ENCODE measurements at regions not wholly inside any gene's neighbourhood (a gene's known extent, or its start where the extent isn't known, plus 50 kb on each side); places are given as distances from the start of the nearest gene placed in this dataset.
A peak's percentile ranks its signal among the peaks of the same experiment; 100 is the strongest.

DNA sequence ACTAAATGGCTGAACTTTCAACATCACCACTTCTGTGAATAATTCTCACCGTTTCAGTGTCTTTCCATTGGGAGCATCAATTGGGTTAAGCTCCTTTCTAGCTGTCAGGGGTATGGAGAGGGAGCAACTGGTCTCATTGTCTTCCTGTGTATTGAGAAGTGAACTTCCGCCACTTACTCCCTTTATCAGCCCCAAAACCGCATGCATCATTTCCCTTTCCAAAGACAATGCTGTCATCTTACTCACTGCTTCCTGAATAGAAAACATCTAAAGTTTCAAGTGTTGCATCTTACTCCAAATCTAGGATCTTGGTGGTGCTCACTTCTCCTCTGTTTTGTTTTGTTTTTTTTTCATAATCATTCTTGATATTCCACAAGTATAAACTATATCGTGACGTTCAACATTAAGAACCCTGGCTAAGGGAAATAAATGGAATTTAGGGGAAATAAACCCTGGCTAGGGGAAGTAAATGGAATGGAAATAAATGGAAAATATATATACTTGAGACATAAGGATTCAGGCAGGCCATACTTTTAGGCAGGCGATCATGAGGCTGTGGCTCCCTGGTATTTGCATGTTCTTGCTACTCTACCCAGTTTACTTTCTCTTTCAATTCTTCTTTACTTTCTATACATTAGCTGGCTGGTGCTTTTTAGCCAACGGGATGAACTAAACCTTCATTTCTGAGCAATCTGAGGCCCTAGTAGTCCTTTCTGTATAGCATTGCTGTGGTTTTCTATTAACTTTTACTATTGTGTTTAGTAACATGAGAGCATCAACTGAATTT lies 371.9 kb downstream of the BMPER start:
- no peaks in the 10 kb centered on the region for H3K9me3 ChIP-seq (ENCODE audit: low read length)
- no peak for TF ChIP-seq EZH2phosphoT487 (IDR thresholded peaks at IDR 0.05; ENCODE audit: borderline replicate concordance, low read length)
- POLR2A ChIA-PET (ENCODE audit: unreplicated experiment): no interaction called here
- H3K79me2 ChIP-seq (ENCODE audit: low read length): no peaks in the 10 kb centered on the region
- DNase-seq: peak; percentile 12
- H3K9ac ChIP-seq (ENCODE audit: low read length): no peak overlapping the region
- no peaks in the 10 kb centered on the region for H3K9me2 ChIP-seq (replicated peaks; ENCODE audit: low read length)
- H2AFZ ChIP-seq (ENCODE audit: low read length): no peak overlapping the region
- CTCF ChIA-PET: no interaction called here
- no peak overlapping the region for H3K27ac ChIP-seq (ENCODE audit: low read length)
- no peaks in the 10 kb centered on the region for H4K20me1 ChIP-seq (ENCODE audit: low read length)
- no TSS peak for BruUV-seq (replicated peaks)
- intact Hi-C loops (cut with micrococcal nuclease): no loop called here
- H3F3A ChIP-seq (ENCODE audit: low read length, unreplicated experiment): no peaks in the 10 kb centered on the region
- H3K4me2 ChIP-seq (ENCODE audit: low read length): no peak overlapping the region
- no peaks in the 10 kb centered on the region for H3K36me3 ChIP-seq (ENCODE audit: low read depth, low read length)
- ATAC-seq: no peak
- H3K4me3 ChIP-seq (ENCODE audit: low read length): no peak overlapping the region
- peaks cover 7% of the 10 kb centered on the region; the same call in 1 of the 2 replicates for H3K4me1 ChIP-seq (ENCODE audit: insufficient read depth, low read length)
- no peaks in the 10 kb centered on the region; the same call in 1 of the 2 replicates for H3K27me3 ChIP-seq (ENCODE audit: low read length)

DNA sequence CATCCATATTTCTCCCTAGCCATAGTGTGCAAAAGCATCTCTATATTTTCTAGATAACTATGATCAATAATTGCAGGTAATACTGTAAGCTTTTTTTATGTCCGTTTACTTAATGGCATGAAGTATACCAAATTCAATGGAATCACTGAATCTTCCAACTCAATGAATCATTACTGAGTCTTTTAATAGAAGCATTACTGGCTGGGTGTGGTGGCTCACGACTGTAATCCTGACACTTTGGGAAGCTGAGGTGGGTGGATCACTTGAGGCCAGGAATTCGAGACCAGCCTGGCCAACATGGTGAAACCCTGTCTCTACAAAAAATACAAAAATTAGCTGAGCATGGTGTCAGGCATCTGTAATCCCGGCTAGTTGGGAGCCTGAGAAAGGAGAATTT lies 372.5 kb downstream of the BMPER start:
- Histone ChIP-seq H3F3A (ENCODE audit: low read length, unreplicated experiment) (no peaks in the 10 kb centered on the region), H3K9me2 (replicated peaks; ENCODE audit: low read length) (no peaks in the 10 kb centered on the region), H3K4me3 (ENCODE audit: low read length) (no peak overlapping the region), H4K20me1 (ENCODE audit: low read length) (no peaks in the 10 kb centered on the region), H3K36me3 (ENCODE audit: low read depth, low read length) (no peaks in the 10 kb centered on the region), H3K9me3 (ENCODE audit: low read length) (no peaks in the 10 kb centered on the region), H2AFZ (ENCODE audit: low read length) (no peak overlapping the region), H3K4me2 (ENCODE audit: low read length) (no peak overlapping the region), H3K4me1 (ENCODE audit: insufficient read depth, low read length) (peaks cover 7% of the 10 kb centered on the region; the same call in 1 of the 2 replicates), H3K79me2 (ENCODE audit: low read length) (no peaks in the 10 kb centered on the region), H3K27ac (ENCODE audit: low read length) (no peak overlapping the region), H3K9ac (ENCODE audit: low read length) (no peak overlapping the region), H3K27me3 (ENCODE audit: low read length) (no peaks in the 10 kb centered on the region; the same call in 1 of the 2 replicates)
- TF ChIP-seq EZH2 (IDR thresholded peaks at IDR 0.05; ENCODE audit: low read length, unreplicated experiment): no peak
- TF ChIP-seq, protein P1, sequence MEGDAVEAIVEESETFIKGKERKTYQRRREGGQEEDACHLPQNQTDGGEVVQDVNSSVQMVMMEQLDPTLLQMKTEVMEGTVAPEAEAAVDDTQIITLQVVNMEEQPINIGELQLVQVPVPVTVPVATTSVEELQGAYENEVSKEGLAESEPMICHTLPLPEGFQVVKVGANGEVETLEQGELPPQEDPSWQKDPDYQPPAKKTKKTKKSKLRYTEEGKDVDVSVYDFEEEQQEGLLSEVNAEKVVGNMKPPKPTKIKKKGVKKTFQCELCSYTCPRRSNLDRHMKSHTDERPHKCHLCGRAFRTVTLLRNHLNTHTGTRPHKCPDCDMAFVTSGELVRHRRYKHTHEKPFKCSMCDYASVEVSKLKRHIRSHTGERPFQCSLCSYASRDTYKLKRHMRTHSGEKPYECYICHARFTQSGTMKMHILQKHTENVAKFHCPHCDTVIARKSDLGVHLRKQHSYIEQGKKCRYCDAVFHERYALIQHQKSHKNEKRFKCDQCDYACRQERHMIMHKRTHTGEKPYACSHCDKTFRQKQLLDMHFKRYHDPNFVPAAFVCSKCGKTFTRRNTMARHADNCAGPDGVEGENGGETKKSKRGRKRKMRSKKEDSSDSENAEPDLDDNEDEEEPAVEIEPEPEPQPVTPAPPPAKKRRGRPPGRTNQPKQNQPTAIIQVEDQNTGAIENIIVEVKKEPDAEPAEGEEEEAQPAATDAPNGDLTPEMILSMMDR (conservative IDR thresholded peaks at IDR 0.05; ENCODE audit: low read depth, low read length): no peak
- TF ChIP-seq EZH2phosphoT487 (IDR thresholded peaks at IDR 0.05; ENCODE audit: borderline replicate concordance, low read length): no peak
- intact Hi-C loops (cut with micrococcal nuclease): no loop called here
- BruUV-seq (replicated peaks): no TSS peak
- CTCF ChIA-PET: no interaction called here
- no peak for DNase-seq
- POLR2A ChIA-PET (ENCODE audit: unreplicated experiment): no interaction called here
- no peak for ATAC-seq

DNA sequence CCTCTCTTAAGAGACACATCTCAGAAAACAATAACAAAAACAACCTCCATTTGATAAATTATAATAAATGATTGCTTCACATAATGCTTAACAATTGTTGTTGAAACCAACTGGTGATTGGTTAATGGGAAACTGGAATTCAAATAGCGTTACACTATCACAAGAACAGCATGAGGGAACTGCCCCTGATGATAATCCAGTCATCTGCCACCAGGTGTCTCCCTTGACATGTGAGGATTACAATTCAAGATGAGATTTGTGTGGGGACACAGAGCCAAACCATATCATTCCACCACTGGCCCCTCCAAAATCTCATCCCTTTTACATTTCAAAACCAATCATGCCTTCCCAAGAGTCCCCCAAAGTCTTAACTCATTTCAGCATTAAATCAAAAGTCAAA lies 375.9 kb downstream of the BMPER start:
- no peak overlapping the region for H3K4me2 ChIP-seq (ENCODE audit: low read length)
- no peaks in the 10 kb centered on the region for H3F3A ChIP-seq (ENCODE audit: low read length, unreplicated experiment)
- intact Hi-C loops (cut with micrococcal nuclease): no loop called here
- H3K9me2 ChIP-seq (replicated peaks; ENCODE audit: low read length): no peaks in the 10 kb centered on the region
- ATAC-seq: no peak
- no peaks in the 10 kb centered on the region for H3K9me3 ChIP-seq (ENCODE audit: low read length)
- H4K20me1 ChIP-seq (ENCODE audit: low read length): no peaks in the 10 kb centered on the region
- no peak overlapping the region for H3K4me3 ChIP-seq (ENCODE audit: low read length)
- no peaks in the 10 kb centered on the region for H3K79me2 ChIP-seq (ENCODE audit: low read length)
- no peak overlapping the region for H3K9ac ChIP-seq (ENCODE audit: low read length)
- BruUV-seq (replicated peaks): no TSS peak
- no peak for TF ChIP-seq EZH2 (IDR thresholded peaks at IDR 0.05; ENCODE audit: low read length, unreplicated experiment)
- H3K4me1 ChIP-seq (ENCODE audit: insufficient read depth, low read length): peaks cover 7% of the 10 kb centered on the region; the same call in 1 of the 2 replicates
- H2AFZ ChIP-seq (ENCODE audit: low read length): no peak overlapping the region
- no peaks in the 10 kb centered on the region; the same call in 1 of the 2 replicates for H3K27me3 ChIP-seq (ENCODE audit: low read length)
- no peaks in the 10 kb centered on the region for H3K36me3 ChIP-seq (ENCODE audit: low read depth, low read length)
- POLR2A ChIA-PET (ENCODE audit: unreplicated experiment): no interaction called here
- H3K27ac ChIP-seq (ENCODE audit: low read length): no peak overlapping the region
- DNase-seq: no peak
- CTCF ChIA-PET: no interaction called here

All from PC-3 (cell line).